ENCODE measurements at regions not wholly inside any gene's neighbourhood (a gene's known extent, or its start where the extent isn't known, plus 50 kb on each side); places are given as distances from the start of the nearest gene placed in this dataset.
"Not testable (repeated sequence)": the region's sequence is repeated elsewhere in the genome, so short reads cannot be mapped to it uniquely, and the experiment has no call there.

- no peak for DNase-seq
Observed at GRCh38 chr14:105894978-105895881, 368.8 kb downstream of the TMEM121 start.

GRCh38 chr14:105896206-105896605, 369.8 kb downstream of the TMEM121 start:
- not testable (repeated sequence) for DNase-seq

GRCh38 chr14:105896961-105897724, 370.8 kb downstream of the TMEM121 start:
- DNase-seq: not testable (repeated sequence)

- no peak for DNase-seq
Observed at GRCh38 chr14:105897725-105898113, 371.3 kb downstream of the TMEM121 start.

GRCh38 chr14:105898482-105899010, 372.2 kb downstream of the TMEM121 start:
- DNase-seq: no peak

- DNase-seq: no peak
Observed at GRCh38 chr14:105899071-105899641, 372.8 kb downstream of the TMEM121 start.

- no peak for DNase-seq
Observed at GRCh38 chr14:105899657-105900397, 373.4 kb downstream of the TMEM121 start.

GRCh38 chr14:105900398-105901160, 374.2 kb downstream of the TMEM121 start:
- DNase-seq: no peak

GRCh38 chr14:105901226-105901625, 374.8 kb downstream of the TMEM121 start:
- no peak for DNase-seq

GRCh38 chr14:105902131-105902898, 375.9 kb downstream of the TMEM121 start:
- DNase-seq: no peak

GRCh38 chr14:105902899-105903165, 376.4 kb downstream of the TMEM121 start:
- DNase-seq: not testable (repeated sequence)

GRCh38 chr14:105903971-105904370, 377.6 kb downstream of the TMEM121 start:
- no peak for DNase-seq

- no peak for DNase-seq
Observed at GRCh38 chr14:105904379-105904778, 378.0 kb downstream of the TMEM121 start.

- DNase-seq: no peak
Observed at GRCh38 chr14:105905456-105905855, 379.1 kb downstream of the TMEM121 start.

- DNase-seq: no peak
Observed at GRCh38 chr14:105907276-105907675, 380.9 kb downstream of the TMEM121 start.

GRCh38 chr14:105908006-105908405, 381.6 kb downstream of the TMEM121 start:
- DNase-seq: no peak

- DNase-seq: no peak
Observed at GRCh38 chr14:105908481-105908911, 382.1 kb downstream of the TMEM121 start.

- no peak for DNase-seq
Observed at GRCh38 chr14:105909046-105909827, 382.9 kb downstream of the TMEM121 start.

- DNase-seq: not testable (repeated sequence)
Observed at GRCh38 chr14:105909828-105910120, 383.4 kb downstream of the TMEM121 start.

GRCh38 chr14:105910426-105910825, 384.0 kb downstream of the TMEM121 start:
- no peak for DNase-seq
